Uterus (tissue), 3 donors: ENCODE measurements at regions not wholly inside any gene's neighbourhood (a gene's known extent, or its start where the extent isn't known, plus 50 kb on each side); places are given as distances from the start of the nearest gene placed in this dataset.

ENCODE experiments used
- DNase-seq, 2 donors: peaks; one replicate each; pipeline ENCODE4 v3.0.0-alpha.2; 2019 to 2020
- H3K27ac ChIP-seq, 2 donors: fragments of 200-600 bp; sonication (generic); 1 replicate in 1 of 2; 2 replicates in 1 of 2; pipeline ENCODE4 v1.5.1; 2016 to 2018
- H3K27me3 ChIP-seq, 2 donors: fragments of 200-600 bp; sonication (generic); one replicate each; pipeline ENCODE4 v1.5.1; 2018 to 2019; ENCODE audit warnings: control low read depth in 1 of 2
- H3K36me3 ChIP-seq, 2 donors: fragments of 200-600 bp; sonication (generic); one replicate each; pipeline ENCODE4 v1.5.1; 2019; ENCODE audit warnings: control low read depth in 1 of 2
- H3K4me1 ChIP-seq, 2 donors: fragments of 200-600 bp; sonication (generic); one replicate each; pipeline ENCODE4 v1.5.1; 2018 to 2019; ENCODE audit warnings: control low read depth in 1 of 2
- H3K4me3 ChIP-seq, 2 donors: fragments of 200-600 bp; sonication (generic); 1 replicate in 1 of 2; 2 replicates in 1 of 2; pipeline ENCODE4 v1.5.1; 2018 to 2019; ENCODE audit warnings: mild to moderate bottlenecking in 1 of 2
- H3K9me3 ChIP-seq, 2 donors: fragments of 200-600 bp; sonication (generic); one replicate each; pipeline ENCODE4 v1.5.1; 2019; ENCODE audit warnings: control low read depth in 1 of 2
- CTCF ChIP-seq, 4 experiments: fragments of 200-600 bp in 2 of 4; fragments of 450-650 bp in 2 of 4; sonication (generic) in 2 of 4; IDR thresholded peaks; one replicate each; pipeline ENCODE4 v1.5.1; 2016 to 2019; ENCODE audit warnings: antibody characterized with exemption in 4 of 4, mild to moderate bottlenecking in 2 of 4, moderate library complexity in 1 of 4
- POLR2A ChIP-seq, 2 donors: fragments of 450-650 bp; IDR thresholded peaks; one replicate each; pipeline ENCODE4 v1.6.1; 2016; ENCODE audit warnings: antibody characterized with exemption in 2 of 2, mild to moderate bottlenecking in 1 of 2, moderate library complexity in 1 of 2
- intact Hi-C: fragments of 100-400 bp; cut with DNase I; formaldehyde crosslinking; loops from one replicate; pipeline ENCODE4 v1.15.1; 2023; ENCODE audit warnings: low total_unique reads
- donor health status: DM: yes; HTN: yes; CAD: no.

- Histone ChIP-seq H3K4me1 (no peaks in the 10 kb centered on the region), H3K36me3 (no peaks in the 10 kb centered on the region), H3K4me3 (no peak overlapping the region), H3K27ac (no peak overlapping the region), H3K27me3 (no peaks in the 10 kb centered on the region), H3K9me3 (no peaks in the 10 kb centered on the region)
- no peak for DNase-seq
- TF ChIP-seq POLR2A (IDR thresholded peaks at IDR 0.05): no peak
- TF ChIP-seq CTCF (IDR thresholded peaks at IDR 0.05): no peak
- intact Hi-C loops: no loop called here
These were observed 80.3 kb downstream of the SPP2 start for GRCh38 chr2:234130777-234131181.

GRCh38 chr2:234128606-234129005 is 78.1 kb downstream of the SPP2 start:
- TF ChIP-seq CTCF (IDR thresholded peaks at IDR 0.05): no peak
- no peak for TF ChIP-seq POLR2A (IDR thresholded peaks at IDR 0.05)
- H3K4me3 ChIP-seq: no peak overlapping the region
- no peaks in the 10 kb centered on the region for H3K36me3 ChIP-seq
- H3K4me1 ChIP-seq: no peaks in the 10 kb centered on the region
- no peaks in the 10 kb centered on the region for H3K9me3 ChIP-seq
- DNase-seq: no peak
- no peaks in the 10 kb centered on the region for H3K27me3 ChIP-seq
- no peak overlapping the region for H3K27ac ChIP-seq
- intact Hi-C loops: no loop called here
